ENCODE measurements at regions not wholly inside any gene's neighbourhood (a gene's known extent, or its start where the extent isn't known, plus 50 kb on each side); places are given as distances from the start of the nearest gene placed in this dataset.

DNA sequence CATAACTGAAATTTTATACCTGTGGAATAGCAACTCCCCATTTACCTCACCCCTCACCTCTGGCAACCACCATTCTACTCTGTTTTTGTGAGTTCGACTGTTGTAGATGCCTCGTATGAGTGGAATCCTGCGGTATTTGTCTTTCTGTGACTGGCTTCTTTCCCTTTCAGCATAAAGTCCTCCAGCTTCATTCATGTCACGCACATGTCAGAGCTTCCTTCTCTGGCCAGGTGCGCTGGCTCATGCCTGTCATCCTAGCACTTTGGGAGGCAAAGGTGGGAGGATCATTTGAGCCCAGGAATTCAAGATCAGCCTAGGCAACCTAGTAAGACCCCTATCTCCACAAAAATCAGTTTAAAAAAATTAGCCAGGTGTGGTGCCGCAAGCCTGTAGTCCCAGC is 278.4 kb downstream of the PARN start:
- TF ChIP-seq POLR2AphosphoS5 (IDR thresholded peaks at IDR 0.05; ENCODE audit: low read depth, low read length) = no peak
- TF ChIP-seq ZFX (IDR thresholded peaks at IDR 0.05) = no peak
- no peak for TF ChIP-seq POLR2A (IDR thresholded peaks at IDR 0.05; ENCODE audit: borderline replicate concordance, extremely low read depth, insufficient read depth, insufficient read length)
- TF ChIP-seq, protein P1, sequence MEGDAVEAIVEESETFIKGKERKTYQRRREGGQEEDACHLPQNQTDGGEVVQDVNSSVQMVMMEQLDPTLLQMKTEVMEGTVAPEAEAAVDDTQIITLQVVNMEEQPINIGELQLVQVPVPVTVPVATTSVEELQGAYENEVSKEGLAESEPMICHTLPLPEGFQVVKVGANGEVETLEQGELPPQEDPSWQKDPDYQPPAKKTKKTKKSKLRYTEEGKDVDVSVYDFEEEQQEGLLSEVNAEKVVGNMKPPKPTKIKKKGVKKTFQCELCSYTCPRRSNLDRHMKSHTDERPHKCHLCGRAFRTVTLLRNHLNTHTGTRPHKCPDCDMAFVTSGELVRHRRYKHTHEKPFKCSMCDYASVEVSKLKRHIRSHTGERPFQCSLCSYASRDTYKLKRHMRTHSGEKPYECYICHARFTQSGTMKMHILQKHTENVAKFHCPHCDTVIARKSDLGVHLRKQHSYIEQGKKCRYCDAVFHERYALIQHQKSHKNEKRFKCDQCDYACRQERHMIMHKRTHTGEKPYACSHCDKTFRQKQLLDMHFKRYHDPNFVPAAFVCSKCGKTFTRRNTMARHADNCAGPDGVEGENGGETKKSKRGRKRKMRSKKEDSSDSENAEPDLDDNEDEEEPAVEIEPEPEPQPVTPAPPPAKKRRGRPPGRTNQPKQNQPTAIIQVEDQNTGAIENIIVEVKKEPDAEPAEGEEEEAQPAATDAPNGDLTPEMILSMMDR (IDR thresholded peaks at IDR 0.05 in 2 of 3, conservative IDR thresholded peaks at IDR 0.05 in 1 of 3; ENCODE audit: borderline replicate concordance in 1 of 3, insufficient read depth in 1 of 3, low read depth in 2 of 3, low read length in 2 of 3) = no peak
- no peak for TF ChIP-seq YY1 (IDR thresholded peaks at IDR 0.05; ENCODE audit: extremely low read depth, insufficient replicate concordance, low read depth, low read length)
- TF ChIP-seq FOSL1 (IDR thresholded peaks at IDR 0.05; ENCODE audit: low read depth) = no peak
- TF ChIP-seq, protein P2, sequence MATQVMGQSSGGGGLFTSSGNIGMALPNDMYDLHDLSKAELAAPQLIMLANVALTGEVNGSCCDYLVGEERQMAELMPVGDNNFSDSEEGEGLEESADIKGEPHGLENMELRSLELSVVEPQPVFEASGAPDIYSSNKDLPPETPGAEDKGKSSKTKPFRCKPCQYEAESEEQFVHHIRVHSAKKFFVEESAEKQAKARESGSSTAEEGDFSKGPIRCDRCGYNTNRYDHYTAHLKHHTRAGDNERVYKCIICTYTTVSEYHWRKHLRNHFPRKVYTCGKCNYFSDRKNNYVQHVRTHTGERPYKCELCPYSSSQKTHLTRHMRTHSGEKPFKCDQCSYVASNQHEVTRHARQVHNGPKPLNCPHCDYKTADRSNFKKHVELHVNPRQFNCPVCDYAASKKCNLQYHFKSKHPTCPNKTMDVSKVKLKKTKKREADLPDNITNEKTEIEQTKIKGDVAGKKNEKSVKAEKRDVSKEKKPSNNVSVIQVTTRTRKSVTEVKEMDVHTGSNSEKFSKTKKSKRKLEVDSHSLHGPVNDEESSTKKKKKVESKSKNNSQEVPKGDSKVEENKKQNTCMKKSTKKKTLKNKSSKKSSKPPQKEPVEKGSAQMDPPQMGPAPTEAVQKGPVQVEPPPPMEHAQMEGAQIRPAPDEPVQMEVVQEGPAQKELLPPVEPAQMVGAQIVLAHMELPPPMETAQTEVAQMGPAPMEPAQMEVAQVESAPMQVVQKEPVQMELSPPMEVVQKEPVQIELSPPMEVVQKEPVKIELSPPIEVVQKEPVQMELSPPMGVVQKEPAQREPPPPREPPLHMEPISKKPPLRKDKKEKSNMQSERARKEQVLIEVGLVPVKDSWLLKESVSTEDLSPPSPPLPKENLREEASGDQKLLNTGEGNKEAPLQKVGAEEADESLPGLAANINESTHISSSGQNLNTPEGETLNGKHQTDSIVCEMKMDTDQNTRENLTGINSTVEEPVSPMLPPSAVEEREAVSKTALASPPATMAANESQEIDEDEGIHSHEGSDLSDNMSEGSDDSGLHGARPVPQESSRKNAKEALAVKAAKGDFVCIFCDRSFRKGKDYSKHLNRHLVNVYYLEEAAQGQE (IDR thresholded peaks at IDR 0.05; ENCODE audit: low read depth) = no peak
